Lower lobe of right lung (tissue), 2 donors: ENCODE measurements at regions not wholly inside any gene's neighbourhood (a gene's known extent, or its start where the extent isn't known, plus 50 kb on each side); places are given as distances from the start of the nearest gene placed in this dataset.

Experiments used
- ATAC-seq, 2 donors: fragments of 200-7000 bp; cut with Tn5 transposase; one replicate each; pipeline ENCODE4 v1.9.1; 2020 to 2022; ENCODE audit warnings: mild to moderate bottlenecking in 2 of 2, moderate library complexity in 2 of 2
- DNase-seq: peaks from one replicate; pipeline ENCODE4 v3.0.0-alpha.2; 2020
- H3K27ac ChIP-seq: fragments of 200-600 bp; one replicate; pipeline ENCODE4 v1.8.0; 2022
- H3K27me3 ChIP-seq: fragments of 200-600 bp; one replicate; pipeline ENCODE4 v1.8.0; 2022; ENCODE audit warnings: low read depth
- H3K36me3 ChIP-seq: fragments of 200-600 bp; one replicate; pipeline ENCODE4 v1.8.0; 2022; ENCODE audit warnings: mild to moderate bottlenecking
- H3K4me1 ChIP-seq: fragments of 200-600 bp; one replicate; pipeline ENCODE4 v1.8.0; 2022
- H3K4me3 ChIP-seq: fragments of 200-600 bp; one replicate; pipeline ENCODE4 v1.8.0; 2022; ENCODE audit warnings: mild to moderate bottlenecking
- H3K9me3 ChIP-seq: fragments of 200-600 bp; one replicate; pipeline ENCODE4 v1.8.0; 2022
- CTCF ChIP-seq: fragments of 200-600 bp; IDR thresholded peaks from one replicate; pipeline ENCODE4 v1.8.0; 2022; ENCODE audit warnings: antibody characterized with exemption, mild to moderate bottlenecking
- intact Hi-C: fragments of 100-400 bp; cut with DNase I; formaldehyde crosslinking; loops from one replicate; pipeline ENCODE4 v1.11.0; 2022
- donor health status: DM: no; HTN: yes; CAD: no; lungs with severe emphysema.

- Histone ChIP-seq H3K9me3 (no peaks in the 10 kb centered on the region), H3K4me3 (no peak overlapping the region), H3K4me1 (peaks cover 18% of the 10 kb centered on the region), H3K27ac (no peak overlapping the region), H3K27me3 (peaks cover 12% of the 10 kb centered on the region), H3K36me3 (no peaks in the 10 kb centered on the region)
- intact Hi-C loops = no loop called here
- no peak for DNase-seq
- ATAC-seq = no peak
- TF ChIP-seq CTCF = no peak
These were observed 64.7 kb downstream of the KLF15 start for GRCh38 chr3:126292318-126293070.

GRCh38 chr3:126291537-126291936, 65.7 kb downstream of the KLF15 start:
- peaks cover 15% of the 10 kb centered on the region for H3K27me3 ChIP-seq
- intact Hi-C loops = no loop called here
- no peak for DNase-seq
- peaks cover 26% of the 10 kb centered on the region for H3K4me1 ChIP-seq
- no peaks in the 10 kb centered on the region for H3K9me3 ChIP-seq
- no peaks in the 10 kb centered on the region for H3K36me3 ChIP-seq
- H3K27ac ChIP-seq = no peak overlapping the region
- no peak overlapping the region for H3K4me3 ChIP-seq
- TF ChIP-seq CTCF = no peak
- no peak for ATAC-seq

- H3K9me3 ChIP-seq = no peaks in the 10 kb centered on the region
- TF ChIP-seq CTCF = no peak
- H3K4me3 ChIP-seq = no peak overlapping the region
- no peak overlapping the region for H3K27ac ChIP-seq
- H3K27me3 ChIP-seq = peaks cover 15% of the 10 kb centered on the region
- DNase-seq (no peak), ATAC-seq (no peak)
- peaks cover 26% of the 10 kb centered on the region for H3K4me1 ChIP-seq
- intact Hi-C loops = no loop called here
- no peaks in the 10 kb centered on the region for H3K36me3 ChIP-seq
These were observed 66.1 kb downstream of the KLF15 start for GRCh38 chr3:126291061-126291460.

- H3K27ac ChIP-seq = no peak overlapping the region
- no peak overlapping the region for H3K4me3 ChIP-seq
- H3K27me3 ChIP-seq = peaks cover 15% of the 10 kb centered on the region
- no peak for TF ChIP-seq CTCF
- intact Hi-C loops = no loop called here
- no peaks in the 10 kb centered on the region for H3K36me3 ChIP-seq
- no peaks in the 10 kb centered on the region for H3K9me3 ChIP-seq
- H3K4me1 ChIP-seq = peaks cover 26% of the 10 kb centered on the region
- no peak for ATAC-seq
- DNase-seq = no peak
These were observed 66.9 kb downstream of the KLF15 start for GRCh38 chr3:126290325-126290724.

GRCh38 chr3:126289096-126289495, 68.1 kb downstream of the KLF15 start:
- no peak overlapping the region for H3K4me3 ChIP-seq
- no peaks in the 10 kb centered on the region for H3K36me3 ChIP-seq
- ATAC-seq = no peak
- no peaks in the 10 kb centered on the region for H3K9me3 ChIP-seq
- no peak overlapping the region for H3K27ac ChIP-seq
- TF ChIP-seq CTCF = no peak
- DNase-seq = no peak
- peaks cover 15% of the 10 kb centered on the region for H3K27me3 ChIP-seq
- intact Hi-C loops = no loop called here
- H3K4me1 ChIP-seq = peaks cover 26% of the 10 kb centered on the region
